GM21737 (cell line): ENCODE measurements at regions not wholly inside any gene's neighbourhood (a gene's known extent, or its start where the extent isn't known, plus 50 kb on each side); places are given as distances from the start of the nearest gene placed in this dataset.

Experiments used
- ATAC-seq: cut with Tn5 transposase; IDR thresholded peaks from one replicate; pipeline ENCODE4 v1.9.1; 2021; ENCODE audit warnings: mild to moderate bottlenecking, moderate library complexity; ENCODE audit not compliant: unreplicated experiment

GRCh38 chr2:120545521-120546047 is 190.1 kb upstream of the GLI2 start:
- no peak for ATAC-seq

DNA sequence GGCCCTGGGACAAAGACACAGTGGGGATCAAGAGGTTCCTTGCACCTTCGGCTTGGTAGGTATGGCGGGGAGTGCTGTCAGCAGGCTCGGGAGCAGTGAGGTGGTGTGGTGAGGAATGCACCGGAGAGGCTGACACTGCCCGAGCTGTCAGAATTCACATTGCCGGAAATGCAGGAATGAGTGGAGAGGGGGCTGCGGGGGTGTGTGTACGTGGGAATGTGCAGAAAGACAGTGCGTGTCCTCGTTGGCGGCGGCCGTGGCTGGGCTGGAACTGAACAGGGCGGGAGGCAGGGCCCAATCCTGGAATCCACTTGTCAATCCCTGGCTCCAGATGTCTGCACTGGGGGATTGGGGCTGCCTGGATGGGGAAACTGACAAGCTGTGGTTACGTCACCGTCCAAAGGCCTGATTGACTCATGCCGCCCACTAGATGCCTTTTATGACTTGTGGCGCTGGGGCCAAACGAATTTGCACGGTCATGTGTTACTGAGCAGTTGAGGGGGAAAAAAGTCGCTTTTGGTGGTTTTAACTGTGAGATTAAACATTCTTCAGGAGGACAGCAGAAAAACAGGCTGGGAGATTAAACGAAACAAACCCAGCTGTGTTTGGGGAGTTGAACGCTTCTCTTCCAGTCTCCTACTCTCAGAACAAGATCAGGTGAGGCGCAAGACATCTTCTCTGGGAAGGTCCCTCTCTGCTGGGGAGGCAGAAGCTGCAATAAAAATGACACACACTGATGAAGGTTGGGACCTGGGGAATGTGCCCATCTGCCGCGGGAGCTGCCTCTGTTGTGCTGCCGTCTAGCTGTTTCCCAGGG is 189.4 kb upstream of the GLI2 start:
- ATAC-seq: no peak

GRCh38 chr2:120546865-120547390 is 188.7 kb upstream of the GLI2 start:
- no peak for ATAC-seq

DNA sequence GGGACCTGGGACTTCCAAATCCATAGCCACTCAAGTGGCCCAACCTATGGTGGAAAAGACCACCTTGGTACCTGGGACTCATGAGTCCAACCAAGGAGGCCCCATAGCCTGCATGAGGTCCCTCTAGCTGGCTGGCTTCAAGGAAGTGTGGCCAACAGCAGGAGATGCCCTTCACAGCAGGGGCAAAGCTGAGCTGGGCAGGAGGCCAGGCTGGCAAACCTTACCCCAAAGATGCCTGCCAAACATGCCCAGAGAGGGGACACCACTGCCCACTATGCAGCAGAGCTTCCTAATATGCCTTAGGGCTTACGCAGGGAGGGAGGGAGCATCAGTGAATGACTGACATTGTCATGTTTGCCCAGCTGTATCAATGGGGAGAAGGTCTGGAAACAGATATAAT is 188.0 kb upstream of the GLI2 start:
- ATAC-seq: no peak

GRCh38 chr2:120548627-120549608 is 186.8 kb upstream of the GLI2 start:
- ATAC-seq: no peak

DNA sequence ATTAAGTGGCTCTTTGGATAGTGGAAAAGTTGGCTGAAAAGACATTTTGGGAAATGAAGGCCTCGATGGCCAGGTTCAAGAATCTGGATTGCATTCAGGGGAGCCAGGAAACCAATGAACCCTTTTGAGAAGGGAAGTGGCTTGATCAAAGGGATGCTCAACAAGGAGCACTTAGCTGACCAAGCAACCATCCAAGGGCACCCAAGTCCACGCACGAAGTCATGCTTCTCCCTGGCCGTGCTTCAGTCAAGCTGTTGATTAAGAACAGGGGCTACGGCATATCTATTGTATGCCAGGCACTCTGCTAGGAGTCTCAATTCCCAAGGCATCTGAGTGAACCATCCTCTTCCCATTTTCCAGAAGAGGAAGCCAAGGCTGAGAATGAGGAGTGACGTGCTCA is 185.8 kb upstream of the GLI2 start:
- no peak for ATAC-seq

- ATAC-seq: no peak
Measured at GRCh38 chr2:120550282-120550681, 185.4 kb upstream of the GLI2 start.

DNA sequence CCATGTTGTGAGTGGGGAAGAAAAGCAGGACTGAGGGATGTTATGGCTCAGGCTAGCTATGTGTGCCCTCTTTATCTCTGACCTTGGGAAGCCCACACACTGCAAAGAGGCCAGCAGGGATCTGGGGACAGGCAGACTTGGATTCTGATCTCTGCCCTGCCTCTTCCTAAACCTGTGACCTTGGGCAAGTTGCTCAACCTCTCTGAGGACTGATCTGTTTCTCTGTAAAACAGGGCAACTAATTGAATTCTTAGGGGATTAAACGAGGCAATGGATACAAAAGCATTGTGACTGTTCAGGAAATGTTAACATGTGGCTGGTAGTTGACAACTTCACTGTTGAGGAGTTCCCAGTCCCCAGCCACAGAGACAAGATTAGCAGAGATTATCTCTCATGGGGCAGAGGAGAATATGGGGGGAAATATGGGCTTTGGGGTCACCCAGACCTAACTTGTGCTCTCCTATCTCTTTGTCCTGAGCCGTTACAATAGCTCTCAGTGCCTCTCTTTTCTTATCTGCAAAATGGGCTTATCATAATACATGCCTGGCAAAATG is 184.7 kb upstream of the GLI2 start:
- no peak for ATAC-seq

- peak; percentile 61 for ATAC-seq
Measured at GRCh38 chr2:120551522-120551921, 184.1 kb upstream of the GLI2 start.

DNA sequence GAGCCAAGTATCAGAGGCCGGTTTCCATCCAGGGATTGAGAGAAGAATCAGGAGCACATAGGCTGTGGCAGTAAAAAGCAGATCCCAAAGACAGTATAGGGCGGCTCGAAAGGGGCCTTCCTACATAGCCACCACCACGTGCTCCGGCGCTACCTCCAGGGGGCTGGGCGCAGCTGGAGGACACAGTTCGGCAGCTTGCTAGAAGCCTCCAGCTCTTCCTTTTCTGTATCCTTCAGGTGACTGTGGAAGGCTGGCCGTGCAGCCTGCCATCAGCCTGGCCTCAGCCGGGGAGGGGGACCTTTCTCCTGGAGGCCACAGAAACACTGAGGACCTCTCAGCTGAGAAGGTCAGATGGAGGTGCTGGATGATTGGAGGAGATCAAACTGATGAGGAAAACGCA is 183.6 kb upstream of the GLI2 start:
- no peak for ATAC-seq

- no peak for ATAC-seq
Measured at GRCh38 chr2:120552800-120553481, 182.7 kb upstream of the GLI2 start.

DNA sequence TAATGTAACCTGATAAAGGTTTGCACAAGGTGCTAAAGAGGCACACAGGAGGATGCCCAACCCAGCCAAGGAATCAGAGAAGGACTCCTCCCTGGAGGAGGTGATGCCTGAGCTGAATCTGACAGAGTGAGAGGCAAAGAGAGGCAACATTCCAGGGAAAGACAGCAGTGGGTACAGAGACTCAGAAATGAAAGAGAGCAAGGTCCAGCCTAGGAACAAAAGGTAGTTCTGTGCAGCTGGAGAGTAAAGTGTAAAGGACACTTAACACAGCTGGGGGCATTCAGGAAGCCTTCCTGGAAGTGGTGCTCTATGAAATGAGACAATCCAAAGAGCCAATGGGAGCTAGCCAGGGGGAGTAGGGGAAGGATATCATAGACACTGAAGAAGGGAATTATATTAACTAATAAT is 181.0 kb upstream of the GLI2 start:
- no peak for ATAC-seq

- ATAC-seq: no peak
Measured at GRCh38 chr2:120555092-120555491, 180.6 kb upstream of the GLI2 start.

DNA sequence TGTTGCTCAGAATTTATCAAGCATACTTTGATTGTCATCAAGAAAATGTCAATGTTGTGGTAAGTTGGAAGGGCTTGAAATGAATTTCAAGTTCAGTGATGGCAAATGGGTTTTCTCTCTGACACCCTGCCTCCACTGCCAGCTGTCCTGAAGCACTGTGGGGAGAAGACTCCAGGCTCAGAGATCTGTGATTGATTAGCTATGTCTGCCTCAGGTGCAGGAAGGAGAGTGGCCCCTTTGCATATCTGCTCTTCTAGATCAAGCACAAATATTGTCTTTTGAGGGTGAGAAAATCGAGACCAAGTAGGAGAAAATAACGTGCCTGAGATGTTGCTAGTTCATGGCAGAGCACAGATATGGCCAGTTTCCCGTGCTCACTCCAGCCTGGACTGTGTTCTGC is 178.8 kb upstream of the GLI2 start:
- no peak for ATAC-seq

DNA sequence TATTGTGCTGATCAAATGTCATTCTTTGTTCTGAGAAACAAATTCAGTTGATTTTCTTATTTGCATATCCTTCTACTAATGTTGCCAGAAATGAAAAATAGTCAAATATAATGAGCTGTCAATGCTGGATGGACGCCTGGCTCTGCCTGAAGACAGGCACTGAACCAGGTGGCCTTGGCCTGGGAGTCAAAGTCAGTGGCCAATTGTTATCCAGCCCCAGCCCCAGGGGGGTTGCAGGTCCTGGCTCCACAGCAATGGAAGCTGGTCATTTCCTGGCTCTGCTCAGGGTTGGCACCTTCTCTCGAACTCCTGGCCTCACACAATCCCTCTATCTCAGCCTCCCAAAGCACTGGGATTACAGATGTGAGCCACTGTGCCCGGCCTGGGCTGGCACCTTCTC is 176.8 kb upstream of the GLI2 start:
- ATAC-seq: no peak

DNA sequence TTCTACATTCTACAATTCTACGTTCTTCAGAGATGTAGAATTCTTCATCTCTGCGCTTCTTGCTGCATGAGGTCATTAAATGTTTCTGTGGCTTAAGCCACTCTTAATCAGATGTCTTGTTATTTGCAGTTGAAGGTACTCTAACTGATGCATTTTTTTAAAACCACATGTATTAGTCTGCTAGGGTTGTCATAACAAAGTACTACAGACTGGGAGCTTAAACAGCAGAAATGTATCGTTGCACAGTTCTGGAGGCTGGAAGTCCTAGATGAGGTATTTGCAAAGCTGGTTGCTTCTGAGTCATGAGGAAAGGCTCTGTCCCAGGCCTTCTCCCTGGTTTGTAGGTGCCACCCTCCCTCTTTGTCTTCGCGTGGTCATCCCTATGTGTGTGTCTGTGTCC is 176.3 kb upstream of the GLI2 start:
- no peak for ATAC-seq

GRCh38 chr2:120560330-120560729 is 175.3 kb upstream of the GLI2 start:
- no peak for ATAC-seq

GRCh38 chr2:120561379-120562035 is 174.2 kb upstream of the GLI2 start:
- ATAC-seq: no peak

DNA sequence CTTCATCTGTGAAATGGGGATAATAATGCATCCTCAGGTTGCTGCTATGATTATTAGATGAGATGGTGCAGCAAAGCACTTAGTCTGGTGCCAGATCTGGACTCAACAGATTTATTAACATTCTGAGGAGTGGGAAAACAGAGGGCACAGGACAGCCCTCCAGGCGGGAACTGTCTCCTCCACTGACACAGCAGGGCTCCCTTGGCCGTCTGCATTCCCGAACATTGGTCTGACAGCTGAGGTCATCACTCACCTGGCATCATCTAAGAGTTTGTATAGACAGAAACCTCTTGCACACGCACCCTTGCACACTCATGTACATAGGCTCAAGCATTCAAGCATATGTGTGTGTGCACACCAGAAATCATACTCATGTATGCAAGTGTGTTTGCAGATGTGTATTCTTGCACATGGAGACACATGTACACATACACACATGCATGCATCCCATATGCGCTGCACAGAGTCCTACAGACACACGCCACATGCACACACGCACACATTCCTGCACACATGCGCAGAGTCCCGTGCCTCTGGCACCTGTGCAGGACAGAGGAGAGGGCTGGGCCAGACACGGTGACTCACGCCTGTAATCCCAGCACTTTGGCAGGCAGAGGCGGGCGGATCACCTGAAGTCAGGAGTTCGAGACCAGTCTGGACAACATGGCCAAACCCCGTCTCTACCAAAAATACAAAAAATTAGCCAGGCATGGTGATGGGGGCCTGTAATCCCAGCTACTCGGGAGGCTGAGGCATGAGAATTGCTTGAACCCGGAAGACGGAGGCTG is 173.3 kb upstream of the GLI2 start:
- ATAC-seq: no peak
